ENCODE measurements at regions not wholly inside any gene's neighbourhood (a gene's known extent, or its start where the extent isn't known, plus 50 kb on each side); places are given as distances from the start of the nearest gene placed in this dataset.

GRCh38 chr7:25553580-25554291 lies 325.4 kb upstream of the NPVF start:
- no peak for DNase-seq

DNA sequence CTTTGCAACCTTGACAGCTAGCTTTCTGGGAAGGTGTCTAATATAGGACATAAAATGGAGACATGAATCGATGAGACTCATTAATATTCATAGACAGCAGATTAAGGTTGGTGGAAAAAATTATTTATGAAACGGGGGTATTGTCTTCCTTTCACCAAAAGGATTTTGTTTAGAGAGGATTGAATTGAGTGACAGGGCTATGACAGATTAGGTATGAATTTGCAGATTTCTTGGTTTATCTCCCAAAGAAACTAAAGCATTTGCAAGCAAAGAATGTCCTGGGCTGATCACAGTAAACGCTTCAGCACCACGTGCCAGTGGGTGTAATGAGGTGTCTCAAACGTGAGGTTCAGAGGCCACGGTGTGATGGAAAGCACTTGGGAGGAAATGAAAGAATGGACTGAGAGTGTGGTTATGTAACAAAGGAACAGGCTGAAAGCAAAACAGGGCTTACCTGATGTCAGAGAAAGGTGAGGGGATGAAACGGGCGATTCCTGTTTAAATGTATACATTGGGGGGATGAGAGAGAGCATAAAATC lies 329.2 kb upstream of the NPVF start:
- no peak for DNase-seq

DNA sequence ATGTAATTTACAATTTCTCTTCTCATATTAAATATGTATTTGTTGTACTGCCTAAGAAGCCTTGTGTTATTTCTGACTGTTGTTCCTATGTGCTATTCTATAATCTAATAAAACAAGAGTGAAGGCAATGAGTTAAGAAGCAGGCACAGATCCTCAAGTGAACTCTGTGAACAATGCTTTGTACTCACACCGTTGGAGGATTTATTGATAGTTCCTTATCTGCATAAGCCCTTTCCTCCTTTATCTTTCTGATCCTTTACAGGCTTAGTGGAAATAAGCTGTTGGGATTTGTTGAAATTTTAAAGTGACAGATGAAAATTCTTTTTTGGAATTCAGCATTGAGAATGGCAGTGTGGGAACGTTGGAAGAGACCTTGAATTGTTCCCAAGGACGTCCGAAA lies 329.6 kb upstream of the NPVF start:
- no peak for DNase-seq

GRCh38 chr7:25558605-25559004 lies 330.3 kb upstream of the NPVF start:
- no peak for DNase-seq

DNA sequence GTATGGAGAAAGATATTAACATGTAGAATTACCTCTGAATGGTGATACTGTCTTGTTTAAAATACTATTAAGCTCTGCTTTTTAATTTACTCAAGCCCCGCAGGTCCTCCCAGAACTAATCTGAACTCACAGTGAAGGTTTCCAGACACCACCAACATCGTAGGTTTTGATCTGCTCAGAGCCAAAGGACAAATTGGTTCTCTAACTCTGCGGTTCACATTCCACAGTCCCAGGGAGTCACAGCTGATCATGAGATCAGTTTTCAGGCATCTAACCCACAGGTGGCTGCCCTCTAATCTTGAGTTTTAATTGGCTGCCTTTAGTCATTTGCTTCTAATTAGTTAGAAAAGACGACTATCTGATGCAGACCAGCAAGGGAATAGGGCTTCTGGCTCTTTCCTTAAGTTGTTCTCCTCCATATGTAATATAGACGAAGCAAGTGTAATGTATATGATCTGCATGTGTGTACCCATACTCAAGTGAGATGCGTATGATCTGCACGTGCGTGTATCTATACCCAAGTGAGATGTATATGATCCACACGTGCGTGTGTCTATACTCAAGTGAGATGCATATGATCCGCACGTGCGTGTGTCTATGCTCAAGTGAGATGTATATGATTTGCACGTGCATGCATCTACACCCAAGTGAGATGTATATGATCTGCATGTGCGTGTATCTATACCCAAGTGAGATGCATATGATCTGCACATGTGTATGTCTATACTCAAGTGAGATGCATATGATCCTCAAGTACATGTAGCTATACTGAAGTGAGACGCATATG lies 331.5 kb upstream of the NPVF start:
- DNase-seq: no peak

- no peak for DNase-seq
Measured at GRCh38 chr7:25562673-25563182, 334.4 kb upstream of the NPVF start.

GRCh38 chr7:25565002-25565401 lies 336.7 kb upstream of the NPVF start:
- no peak for DNase-seq

GRCh38 chr7:25565949-25566348 lies 337.7 kb upstream of the NPVF start:
- DNase-seq: peak; percentile 89

- DNase-seq: no peak
Measured at GRCh38 chr7:25567430-25567829, 339.1 kb upstream of the NPVF start.

DNA sequence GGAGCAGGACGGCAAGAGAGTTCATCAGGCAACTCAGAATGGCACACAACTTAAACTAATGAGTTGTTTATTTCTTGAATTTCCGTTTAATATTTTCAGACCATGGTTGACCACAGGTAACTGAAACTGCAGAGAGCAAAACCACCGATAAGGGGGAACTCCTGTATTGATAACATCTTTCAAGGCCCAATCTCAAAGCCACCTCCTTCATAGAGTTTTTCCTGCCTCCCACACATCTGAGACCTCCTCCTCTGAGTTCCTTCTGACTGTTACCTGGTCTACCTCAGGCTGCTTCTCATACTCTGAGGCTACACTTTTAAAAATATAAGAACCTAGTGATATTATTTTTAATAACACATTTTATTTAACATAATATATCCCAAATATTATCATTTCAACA lies 341.5 kb upstream of the NPVF start:
- DNase-seq: no peak

- DNase-seq: no peak
Measured at GRCh38 chr7:25572423-25572822, 344.1 kb upstream of the NPVF start.

GRCh38 chr7:25574828-25575227 lies 346.5 kb upstream of the NPVF start:
- peak; percentile 75 for DNase-seq

DNA sequence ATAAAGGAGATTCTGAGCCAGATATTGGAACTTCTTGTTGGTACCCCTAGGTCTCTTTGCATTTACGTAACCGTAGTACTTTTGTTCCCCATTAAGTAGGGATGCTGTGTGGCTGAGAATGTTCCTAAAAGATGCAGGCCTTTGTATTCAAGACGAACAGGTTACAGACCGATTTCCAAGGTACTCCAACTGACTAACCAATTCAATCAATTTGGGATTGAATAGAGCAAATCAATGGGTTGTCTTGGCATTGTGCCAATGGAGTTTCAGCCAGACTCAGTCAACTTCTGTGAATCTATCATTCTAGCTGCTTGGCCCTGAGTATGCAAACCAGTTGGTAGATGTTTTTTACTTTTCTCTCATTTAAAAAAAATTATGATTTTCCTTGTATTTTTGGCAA lies 347.3 kb upstream of the NPVF start:
- no peak for DNase-seq

GRCh38 chr7:25578991-25579777 lies 350.9 kb upstream of the NPVF start:
- DNase-seq: no peak

DNA sequence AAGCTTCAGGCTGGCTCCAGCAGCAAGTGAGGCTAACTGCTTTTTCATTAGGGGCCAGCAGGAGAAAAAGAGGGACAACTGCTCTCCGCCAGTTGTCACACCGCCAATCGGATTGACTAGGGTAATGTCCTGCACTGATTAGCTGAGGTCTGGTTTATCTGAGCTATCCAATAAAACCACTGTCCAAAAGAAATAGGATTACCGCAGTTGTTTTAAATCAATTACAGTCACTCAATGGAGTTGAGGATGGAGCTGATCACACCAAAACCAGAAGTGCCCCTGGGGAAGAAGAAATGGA lies 351.4 kb upstream of the NPVF start:
- DNase-seq: no peak

GRCh38 chr7:25580141-25580540 lies 351.9 kb upstream of the NPVF start:
- DNase-seq: no peak

DNA sequence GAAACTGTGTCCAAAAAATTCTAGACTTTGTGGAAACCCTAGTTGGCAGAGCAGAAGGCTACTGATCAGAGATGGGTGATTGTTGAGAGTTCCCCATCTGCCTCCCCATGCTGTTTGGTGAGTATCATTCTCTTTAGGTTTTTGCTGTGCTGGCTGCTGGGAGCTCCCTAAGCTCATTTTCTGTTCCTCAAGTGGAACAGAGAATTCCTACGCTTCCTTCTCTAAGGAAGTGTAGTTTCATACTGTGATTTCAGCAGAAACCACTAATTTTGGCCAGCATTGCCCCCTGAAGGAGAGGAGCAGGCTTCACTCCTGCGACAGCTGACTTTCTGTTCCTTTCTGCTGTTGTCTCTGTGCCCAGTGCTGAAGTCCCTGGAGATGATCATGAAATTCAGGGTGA lies 355.3 kb upstream of the NPVF start:
- DNase-seq: no peak

- no peak for DNase-seq
Measured at GRCh38 chr7:25584112-25584938, 356.0 kb upstream of the NPVF start.

DNA sequence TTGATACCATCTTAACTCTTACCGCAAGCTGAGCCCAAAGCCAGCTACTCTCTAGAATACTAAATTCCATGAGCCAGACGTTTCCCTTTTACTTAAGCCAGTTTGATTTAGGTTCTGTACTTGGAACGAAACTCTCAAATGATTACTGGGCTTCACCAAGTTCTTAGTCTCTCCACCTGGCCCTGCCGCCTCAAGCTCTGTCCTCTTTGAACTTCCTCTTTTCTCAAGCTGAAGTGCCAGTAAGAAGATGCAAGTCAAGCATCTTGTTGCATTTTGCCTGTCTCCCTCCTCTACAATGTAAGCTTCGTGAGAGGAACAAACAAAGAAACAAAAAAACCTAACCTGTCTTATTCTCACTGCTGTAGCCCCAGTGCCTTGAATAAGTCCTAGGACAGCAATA lies 358.2 kb upstream of the NPVF start:
- no peak for DNase-seq

DNA sequence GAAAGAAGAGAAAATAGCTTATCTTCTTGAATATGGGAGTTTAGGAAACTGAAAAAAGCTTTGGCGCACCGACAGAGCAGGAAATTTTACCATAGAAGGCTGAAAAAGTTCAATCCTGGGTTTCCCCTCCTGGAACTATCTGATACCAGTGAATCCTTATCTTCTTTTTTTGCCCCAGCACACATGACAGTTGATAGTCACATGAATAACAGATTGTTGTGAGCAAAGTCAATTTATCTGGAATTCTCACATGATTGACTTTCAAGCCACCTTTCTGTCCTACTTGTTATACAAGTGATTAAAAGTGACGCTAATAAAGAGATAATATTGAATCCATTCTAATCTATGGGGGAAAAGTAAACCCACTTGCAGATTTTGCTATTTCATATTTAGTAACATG lies 365.8 kb upstream of the NPVF start:
- no peak for DNase-seq

DNA sequence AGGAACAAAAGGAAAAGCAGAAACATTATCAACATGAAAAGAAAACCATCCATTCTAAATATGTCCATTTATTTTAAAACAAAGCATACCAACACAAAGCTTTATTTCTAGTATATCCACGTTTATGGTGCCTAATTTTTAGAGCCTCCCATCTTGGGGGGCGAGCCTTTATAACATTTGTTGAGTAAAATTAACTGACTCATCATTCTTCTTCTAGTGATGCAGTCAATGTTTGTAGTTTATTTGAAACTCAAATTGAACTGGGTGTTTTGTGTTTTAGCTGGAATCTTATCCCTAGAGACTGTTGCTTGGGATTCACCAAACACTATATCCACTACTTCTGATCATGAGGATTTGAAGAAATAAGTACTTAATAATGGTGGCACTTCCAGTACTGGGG lies 366.4 kb upstream of the NPVF start:
- DNase-seq: no peak

GRCh38 chr7:25595996-25596395 lies 367.7 kb upstream of the NPVF start:
- DNase-seq: peak; percentile 56
